Dendritic cell treated with granulocyte-macrophage colony-stimulating factor and Interleukin-4, amounts not matched to agents 40 ng/mL and 50 ng/mL, for 4 days (primary cell): ENCODE measurements at regions not wholly inside any gene's neighbourhood (a gene's known extent, or its start where the extent isn't known, plus 50 kb on each side); places are given as distances from the start of the nearest gene placed in this dataset.

Source experiments
- H3K27ac Mint-ChIP-seq: one replicate; pipeline ENCODE4 v1.8.0; 2022; ENCODE audit warnings: mild to moderate bottlenecking, mixed read lengths
- H3K27me3 Mint-ChIP-seq: one replicate; pipeline ENCODE4 v1.8.0; 2022; ENCODE audit warnings: mild to moderate bottlenecking, mixed read lengths
- H3K36me3 Mint-ChIP-seq: one replicate; pipeline ENCODE4 v1.8.0; 2022; ENCODE audit warnings: low read depth, mixed read lengths
- H3K4me1 Mint-ChIP-seq: one replicate; pipeline ENCODE4 v1.8.0; 2022; ENCODE audit warnings: low read depth, mixed read lengths
- H3K4me3 Mint-ChIP-seq: one replicate; pipeline ENCODE4 v1.8.0; 2022; ENCODE audit warnings: mild to moderate bottlenecking, moderate library complexity, mixed read lengths
- H3K9me3 Mint-ChIP-seq: one replicate; pipeline ENCODE4 v1.8.0; 2022; ENCODE audit warnings: mixed read lengths
- intact Hi-C: fragments of 100-400 bp; cut with micrococcal nuclease; formaldehyde crosslinking; loops from one replicate; pipeline ENCODE4 v1.15.0; 2022

GRCh38 chr1:70536708-70537366, 125.8 kb downstream of the CTH start:
- Mint-ChIP-seq H3K4me3 (no peak overlapping the region), H3K4me1 (no peaks in the 10 kb centered on the region), H3K27me3 (peaks cover 2% of the 10 kb centered on the region), H3K9me3 (no peaks in the 10 kb centered on the region), H3K36me3 (no peaks in the 10 kb centered on the region), H3K27ac (no peak overlapping the region)
- intact Hi-C loops, result no loop called here

GRCh38 chr1:70537788-70538187, 126.7 kb downstream of the CTH start:
- intact Hi-C loops, result no loop called here
- H3K36me3 Mint-ChIP-seq, result no peaks in the 10 kb centered on the region
- no peaks in the 10 kb centered on the region for H3K4me1 Mint-ChIP-seq
- no peaks in the 10 kb centered on the region for H3K9me3 Mint-ChIP-seq
- peaks cover 2% of the 10 kb centered on the region for H3K27me3 Mint-ChIP-seq
- H3K27ac Mint-ChIP-seq, result no peak overlapping the region
- no peak overlapping the region for H3K4me3 Mint-ChIP-seq

GRCh38 chr1:70542030-70542429, 131.0 kb downstream of the CTH start:
- Mint-ChIP-seq H3K4me3 (no peak overlapping the region), H3K36me3 (no peaks in the 10 kb centered on the region), H3K27ac (no peak overlapping the region), H3K4me1 (no peaks in the 10 kb centered on the region), H3K27me3 (peaks cover 2% of the 10 kb centered on the region), H3K9me3 (no peaks in the 10 kb centered on the region)
- intact Hi-C loops, result no loop called here

GRCh38 chr1:70542856-70543255, 131.8 kb downstream of the CTH start:
- H3K4me3 Mint-ChIP-seq, result no peak overlapping the region
- H3K27ac Mint-ChIP-seq, result no peak overlapping the region
- intact Hi-C loops, result no loop called here
- no peaks in the 10 kb centered on the region for H3K9me3 Mint-ChIP-seq
- no peaks in the 10 kb centered on the region for H3K36me3 Mint-ChIP-seq
- peaks cover 2% of the 10 kb centered on the region for H3K27me3 Mint-ChIP-seq
- no peaks in the 10 kb centered on the region for H3K4me1 Mint-ChIP-seq

- Mint-ChIP-seq H3K9me3 (no peaks in the 10 kb centered on the region), H3K4me1 (no peaks in the 10 kb centered on the region), H3K36me3 (no peaks in the 10 kb centered on the region), H3K27ac (no peak overlapping the region), H3K4me3 (no peak overlapping the region), H3K27me3 (no peaks in the 10 kb centered on the region)
- intact Hi-C loops, result no loop called here
Observed at GRCh38 chr1:70546726-70547125, 135.7 kb downstream of the CTH start.

- no peaks in the 10 kb centered on the region for H3K36me3 Mint-ChIP-seq
- no peaks in the 10 kb centered on the region for H3K27me3 Mint-ChIP-seq
- no peaks in the 10 kb centered on the region for H3K4me1 Mint-ChIP-seq
- no peak overlapping the region for H3K4me3 Mint-ChIP-seq
- H3K9me3 Mint-ChIP-seq, result no peaks in the 10 kb centered on the region
- no peak overlapping the region for H3K27ac Mint-ChIP-seq
- intact Hi-C loops, result no loop called here
Observed at GRCh38 chr1:70552662-70553566, 141.8 kb downstream of the CTH start.

- Mint-ChIP-seq H3K27ac (no peak overlapping the region), H3K4me1 (no peaks in the 10 kb centered on the region), H3K9me3 (no peaks in the 10 kb centered on the region), H3K4me3 (no peak overlapping the region), H3K36me3 (no peaks in the 10 kb centered on the region), H3K27me3 (no peaks in the 10 kb centered on the region)
- intact Hi-C loops, result no loop called here
Observed at GRCh38 chr1:70553567-70553956, 142.5 kb downstream of the CTH start.

- H3K4me1 Mint-ChIP-seq, result no peaks in the 10 kb centered on the region
- H3K27me3 Mint-ChIP-seq, result no peaks in the 10 kb centered on the region
- no peaks in the 10 kb centered on the region for H3K9me3 Mint-ChIP-seq
- no peak overlapping the region for H3K4me3 Mint-ChIP-seq
- H3K36me3 Mint-ChIP-seq, result no peaks in the 10 kb centered on the region
- H3K27ac Mint-ChIP-seq, result no peak overlapping the region
- intact Hi-C loops, result no loop called here
Observed at GRCh38 chr1:70554341-70554740, 143.3 kb downstream of the CTH start.

- Mint-ChIP-seq H3K4me3 (no peak overlapping the region), H3K36me3 (no peaks in the 10 kb centered on the region), H3K27ac (no peak overlapping the region), H3K4me1 (no peaks in the 10 kb centered on the region), H3K27me3 (no peaks in the 10 kb centered on the region), H3K9me3 (no peaks in the 10 kb centered on the region)
- intact Hi-C loops, result no loop called here
Observed at GRCh38 chr1:70556541-70556940, 145.5 kb downstream of the CTH start.

GRCh38 chr1:70567167-70567566, 156.1 kb downstream of the CTH start:
- H3K36me3 Mint-ChIP-seq, result no peaks in the 10 kb centered on the region
- H3K27me3 Mint-ChIP-seq, result no peaks in the 10 kb centered on the region
- H3K4me1 Mint-ChIP-seq, result no peaks in the 10 kb centered on the region
- intact Hi-C loops, result no loop called here
- no peaks in the 10 kb centered on the region for H3K9me3 Mint-ChIP-seq
- H3K4me3 Mint-ChIP-seq, result no peak overlapping the region
- H3K27ac Mint-ChIP-seq, result no peak overlapping the region

- H3K4me1 Mint-ChIP-seq, result no peaks in the 10 kb centered on the region
- no peaks in the 10 kb centered on the region for H3K9me3 Mint-ChIP-seq
- H3K27ac Mint-ChIP-seq, result no peak overlapping the region
- H3K36me3 Mint-ChIP-seq, result no peaks in the 10 kb centered on the region
- H3K4me3 Mint-ChIP-seq, result no peak overlapping the region
- intact Hi-C loops, result no loop called here
- H3K27me3 Mint-ChIP-seq, result no peaks in the 10 kb centered on the region
Observed at GRCh38 chr1:70571191-70571590, 160.1 kb downstream of the CTH start.

- Mint-ChIP-seq H3K27ac (no peak overlapping the region), H3K9me3 (no peaks in the 10 kb centered on the region), H3K4me1 (no peaks in the 10 kb centered on the region), H3K36me3 (no peaks in the 10 kb centered on the region), H3K27me3 (no peaks in the 10 kb centered on the region), H3K4me3 (no peak overlapping the region)
- intact Hi-C loops, result no loop called here
Observed at GRCh38 chr1:70573317-70573843, 162.3 kb downstream of the CTH start.

- intact Hi-C loops, result no loop called here
- Mint-ChIP-seq H3K27ac (no peak overlapping the region), H3K9me3 (no peaks in the 10 kb centered on the region), H3K27me3 (peaks cover 2% of the 10 kb centered on the region), H3K36me3 (no peaks in the 10 kb centered on the region), H3K4me1 (no peaks in the 10 kb centered on the region), H3K4me3 (no peak overlapping the region)
Observed at GRCh38 chr1:70581661-70582060, 170.6 kb downstream of the CTH start.

GRCh38 chr1:70583522-70583921, 172.5 kb downstream of the CTH start:
- peaks cover 2% of the 10 kb centered on the region for H3K27me3 Mint-ChIP-seq
- no peak overlapping the region for H3K4me3 Mint-ChIP-seq
- no peaks in the 10 kb centered on the region for H3K4me1 Mint-ChIP-seq
- peaks cover under 1% of the 10 kb centered on the region for H3K9me3 Mint-ChIP-seq
- intact Hi-C loops, result no loop called here
- no peak overlapping the region for H3K27ac Mint-ChIP-seq
- H3K36me3 Mint-ChIP-seq, result no peaks in the 10 kb centered on the region
